ENCODE measurements at regions not wholly inside any gene's neighbourhood (a gene's known extent, or its start where the extent isn't known, plus 50 kb on each side); places are given as distances from the start of the nearest gene placed in this dataset.
"Not testable (repeated sequence)": the region's sequence is repeated elsewhere in the genome, so short reads cannot be mapped to it uniquely, and the experiment has no call there.

DNA sequence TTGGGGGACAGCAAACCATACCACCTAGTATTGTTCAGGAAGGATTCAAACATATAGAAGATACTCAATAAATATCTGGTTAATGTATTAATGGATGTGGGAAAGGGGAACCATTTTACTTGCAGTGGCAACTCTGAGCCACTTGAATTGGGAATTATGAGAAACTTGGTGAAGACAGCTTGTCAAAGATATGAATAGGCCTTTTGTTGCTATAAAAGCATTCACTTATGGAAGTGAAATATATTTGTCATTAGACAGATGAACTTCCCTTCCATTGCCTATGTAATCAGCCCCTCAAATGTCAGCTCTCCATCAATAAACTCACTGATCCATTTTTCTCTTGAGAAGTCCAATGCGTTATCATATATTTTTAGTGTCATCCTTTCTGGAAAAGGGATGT is 56.1 kb downstream of the GPR85 start:
- H3K27ac Mint-ChIP-seq, result no peak overlapping the region
- H3K4me3 Mint-ChIP-seq, result no peak overlapping the region
- no peaks in the 10 kb centered on the region for H3K9me3 Mint-ChIP-seq
- no peaks in the 10 kb centered on the region for H3K4me1 Mint-ChIP-seq
- ATAC-seq (ENCODE audit: low read depth), result no peak
- no peak for DNase-seq (ENCODE audit: low spot score in 2 of 2)
- H3K36me3 Mint-ChIP-seq, result no peaks in the 10 kb centered on the region
- H3K27me3 Mint-ChIP-seq, result peaks cover 2% of the 10 kb centered on the region

DNA sequence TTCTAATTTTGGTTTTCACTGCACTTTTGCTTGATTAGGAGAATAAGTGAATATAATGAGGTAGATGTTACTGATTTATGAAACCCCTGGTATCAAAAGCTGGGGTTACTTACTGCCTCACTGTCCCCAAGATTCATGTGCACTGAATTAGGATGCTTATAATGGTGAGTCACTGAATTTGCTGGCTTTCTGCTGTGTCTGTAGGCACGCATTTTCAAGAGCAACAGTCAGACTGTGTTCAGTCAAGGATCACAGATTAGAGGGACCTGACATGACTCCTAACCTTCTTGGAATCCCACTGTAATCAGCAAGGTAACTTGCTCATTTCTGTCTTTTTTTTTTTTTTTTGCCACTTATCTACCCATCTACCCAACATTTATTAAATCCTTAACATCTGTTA is 59.7 kb downstream of the GPR85 start:
- DNase-seq (ENCODE audit: low spot score in 2 of 2) (no peak), ATAC-seq (ENCODE audit: low read depth) (no peak)
- Mint-ChIP-seq H3K4me3 (no peak overlapping the region), H3K4me1 (no peaks in the 10 kb centered on the region), H3K9me3 (peaks cover 2% of the 10 kb centered on the region), H3K36me3 (no peaks in the 10 kb centered on the region), H3K27me3 (peaks cover 2% of the 10 kb centered on the region), H3K27ac (no peak overlapping the region)

DNA sequence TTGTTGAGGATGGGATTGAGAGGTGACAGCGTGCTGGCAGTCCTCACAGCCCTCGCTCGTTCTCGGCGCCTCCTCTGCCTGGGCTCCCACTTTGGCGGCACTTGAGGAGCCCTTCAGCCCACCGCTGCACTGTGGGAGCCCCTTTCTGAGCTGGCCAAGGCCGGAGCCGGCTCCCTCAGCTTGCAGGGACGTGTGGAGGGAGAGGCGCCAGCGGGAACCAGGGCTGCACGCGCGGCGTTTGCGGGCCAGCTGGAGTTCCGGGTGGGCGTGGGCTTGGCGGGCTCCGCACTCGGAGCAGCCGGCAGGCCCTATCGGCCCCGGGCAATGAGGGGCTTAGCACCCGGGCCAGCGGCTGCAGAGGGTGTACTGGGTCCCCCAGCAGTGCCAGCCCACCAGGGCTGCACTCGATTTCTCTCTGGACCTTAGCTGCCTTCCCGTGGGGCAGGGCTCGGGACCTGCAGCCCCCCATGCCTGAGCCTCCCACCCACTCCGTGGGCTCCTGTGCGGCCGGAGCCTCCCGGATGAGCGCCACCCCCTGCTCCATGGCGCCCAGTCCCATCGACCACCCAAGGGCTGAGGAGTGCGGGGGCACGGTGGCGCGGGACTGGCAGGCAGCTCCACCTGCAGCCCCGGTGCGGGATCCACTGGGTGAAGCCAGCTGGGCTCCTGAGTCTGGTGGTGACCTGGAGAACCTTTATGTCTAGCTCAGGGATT is 69.3 kb downstream of the GPR85 start:
- H3K27me3 Mint-ChIP-seq; H3K4me3 Mint-ChIP-seq; H3K36me3 Mint-ChIP-seq; H3K27ac Mint-ChIP-seq; H3K4me1 Mint-ChIP-seq; ATAC-seq (ENCODE audit: low read depth); DNase-seq (ENCODE audit: low spot score in 2 of 2): not testable (repeated sequence)
- peaks cover 11% of the 10 kb centered on the region for H3K9me3 Mint-ChIP-seq

GRCh38 chr7:113015034-113015645 is 71.5 kb downstream of the GPR85 start:
- no peak for ATAC-seq (ENCODE audit: low read depth)
- Mint-ChIP-seq H3K4me1 (peaks cover under 1% of the 10 kb centered on the region), H3K4me3 (no peak overlapping the region), H3K36me3 (peaks cover 9% of the 10 kb centered on the region), H3K27ac (no peak overlapping the region), H3K27me3 (no peaks in the 10 kb centered on the region), H3K9me3 (peaks cover 8% of the 10 kb centered on the region)
- DNase-seq (ENCODE audit: low spot score in 2 of 2), result no peak

- no peaks in the 10 kb centered on the region for H3K4me1 Mint-ChIP-seq
- H3K27me3 Mint-ChIP-seq, result no peaks in the 10 kb centered on the region
- peaks cover 9% of the 10 kb centered on the region for H3K36me3 Mint-ChIP-seq
- H3K9me3 Mint-ChIP-seq, result peaks cover 8% of the 10 kb centered on the region
- no peak for DNase-seq (ENCODE audit: low spot score in 2 of 2)
- no peak overlapping the region for H3K27ac Mint-ChIP-seq
- ATAC-seq (ENCODE audit: low read depth), result no peak
- no peak overlapping the region for H3K4me3 Mint-ChIP-seq
These were observed 72.7 kb downstream of the GPR85 start for GRCh38 chr7:113013761-113014449.

GRCh38 chr7:113012862-113013261 is 73.8 kb downstream of the GPR85 start:
- DNase-seq (ENCODE audit: low spot score in 2 of 2); H3K9me3 Mint-ChIP-seq; H3K27me3 Mint-ChIP-seq; H3K36me3 Mint-ChIP-seq; ATAC-seq (ENCODE audit: low read depth); H3K4me1 Mint-ChIP-seq; H3K4me3 Mint-ChIP-seq: not testable (repeated sequence)
- H3K27ac Mint-ChIP-seq, result peak overlapping the region; percentile 1

- DNase-seq (ENCODE audit: low spot score in 2 of 2), result no peak
- H3K27ac Mint-ChIP-seq, result no peak overlapping the region
- peaks cover 10% of the 10 kb centered on the region for H3K9me3 Mint-ChIP-seq
- no peaks in the 10 kb centered on the region for H3K27me3 Mint-ChIP-seq
- no peak for ATAC-seq (ENCODE audit: low read depth)
- no peak overlapping the region for H3K4me3 Mint-ChIP-seq
- H3K4me1 Mint-ChIP-seq, result no peaks in the 10 kb centered on the region
- peaks cover 9% of the 10 kb centered on the region for H3K36me3 Mint-ChIP-seq
These were observed 76.2 kb downstream of the GPR85 start for GRCh38 chr7:113010377-113010776.

- Mint-ChIP-seq H3K36me3 (peaks cover 9% of the 10 kb centered on the region), H3K27me3 (no peaks in the 10 kb centered on the region), H3K4me1 (peaks cover 3% of the 10 kb centered on the region), H3K27ac (no peak overlapping the region), H3K4me3 (no peak overlapping the region), H3K9me3 (peaks cover 10% of the 10 kb centered on the region)
- DNase-seq (ENCODE audit: low spot score in 2 of 2), result no peak
- no peak for ATAC-seq (ENCODE audit: low read depth)
These were observed 77.9 kb downstream of the GPR85 start for GRCh38 chr7:113008755-113009154.

GRCh38 chr7:113004726-113005454 is 81.7 kb downstream of the GPR85 start:
- no peaks in the 10 kb centered on the region for H3K27me3 Mint-ChIP-seq
- no peaks in the 10 kb centered on the region for H3K36me3 Mint-ChIP-seq
- no peak overlapping the region for H3K4me3 Mint-ChIP-seq
- H3K4me1 Mint-ChIP-seq, result peaks cover 3% of the 10 kb centered on the region
- no peak overlapping the region for H3K27ac Mint-ChIP-seq
- no peak for DNase-seq (ENCODE audit: low spot score in 2 of 2)
- peaks cover 2% of the 10 kb centered on the region for H3K9me3 Mint-ChIP-seq
- ATAC-seq (ENCODE audit: low read depth), result no peak

GRCh38 chr7:113000316-113001020 is 86.2 kb downstream of the GPR85 start:
- no peak overlapping the region for H3K4me3 Mint-ChIP-seq
- H3K36me3 Mint-ChIP-seq, result no peaks in the 10 kb centered on the region
- H3K27ac Mint-ChIP-seq, result no peak overlapping the region
- DNase-seq (ENCODE audit: low spot score in 2 of 2), result no peak
- peaks cover 3% of the 10 kb centered on the region for H3K4me1 Mint-ChIP-seq
- ATAC-seq (ENCODE audit: low read depth), result no peak
- H3K9me3 Mint-ChIP-seq, result no peaks in the 10 kb centered on the region
- H3K27me3 Mint-ChIP-seq, result no peaks in the 10 kb centered on the region

DNA sequence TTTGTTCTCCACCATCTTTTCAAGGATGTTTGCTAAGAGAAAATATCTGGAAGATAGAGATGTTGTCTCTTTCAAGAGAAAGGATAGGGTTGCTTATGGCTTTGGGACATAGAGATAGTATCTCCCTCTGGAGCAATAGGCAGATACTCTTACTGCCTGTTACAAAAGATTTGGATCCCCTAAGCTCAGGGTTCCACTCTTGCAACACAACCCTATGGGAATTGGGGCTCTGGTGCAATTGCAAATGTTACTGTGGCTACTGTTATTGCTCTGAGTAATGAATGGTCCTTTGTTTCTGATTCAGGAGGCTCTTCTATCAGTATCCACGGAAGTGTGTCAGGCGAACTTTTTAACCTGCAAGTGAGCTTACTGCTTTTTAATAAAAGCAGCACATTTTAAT is 88.8 kb downstream of the GPR85 start:
- no peak for DNase-seq (ENCODE audit: low spot score in 2 of 2)
- Mint-ChIP-seq H3K4me1 (no peaks in the 10 kb centered on the region), H3K4me3 (no peak overlapping the region), H3K27me3 (no peaks in the 10 kb centered on the region), H3K36me3 (no peaks in the 10 kb centered on the region), H3K27ac (no peak overlapping the region), H3K9me3 (no peaks in the 10 kb centered on the region)
- no peak for ATAC-seq (ENCODE audit: low read depth)

- Mint-ChIP-seq H3K4me1 (no peaks in the 10 kb centered on the region), H3K9me3 (no peaks in the 10 kb centered on the region), H3K27ac (no peak overlapping the region), H3K4me3 (no peak overlapping the region), H3K36me3 (no peaks in the 10 kb centered on the region), H3K27me3 (no peaks in the 10 kb centered on the region)
- ATAC-seq (ENCODE audit: low read depth), result no peak
- DNase-seq (ENCODE audit: low spot score in 2 of 2), result no peak
These were observed 90.2 kb downstream of the GPR85 start for GRCh38 chr7:112996331-112996871.

DNA sequence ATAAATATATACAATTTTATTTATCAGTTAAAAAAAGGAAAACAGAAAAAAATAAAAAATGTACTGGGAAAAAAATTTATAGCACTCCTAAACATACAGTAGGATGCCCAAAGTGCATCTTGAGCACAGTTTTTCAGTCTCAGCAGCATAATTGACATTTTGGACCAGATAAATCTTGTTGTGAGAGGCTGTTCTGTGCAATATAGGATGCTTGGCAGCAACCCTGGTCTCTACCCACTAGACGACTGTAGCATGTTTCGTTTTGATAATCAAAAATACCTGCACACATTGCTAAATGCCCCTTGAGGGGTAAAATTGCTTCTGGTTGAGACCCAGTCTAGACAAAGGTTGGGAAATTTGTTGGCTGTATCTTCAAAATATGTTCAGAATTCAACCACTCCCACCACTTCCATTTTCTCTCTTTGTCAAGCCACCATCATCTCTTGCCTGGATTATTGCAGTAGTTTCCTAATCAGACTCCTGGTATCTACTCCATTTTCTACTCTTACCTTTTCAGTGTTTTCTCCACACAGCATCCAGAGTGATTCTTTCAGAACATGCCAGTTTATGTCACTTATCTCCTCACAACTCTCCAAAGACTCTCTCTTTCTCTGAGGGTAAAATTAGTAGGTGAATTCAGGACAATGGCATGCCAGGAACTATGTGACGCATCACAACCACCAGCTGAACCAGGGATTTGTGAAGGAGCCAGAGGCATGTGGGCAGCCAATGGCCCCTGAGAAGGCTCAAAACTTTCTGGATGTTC is 91.4 kb downstream of the GPR85 start:
- Mint-ChIP-seq H3K27me3 (no peaks in the 10 kb centered on the region), H3K36me3 (no peaks in the 10 kb centered on the region), H3K4me1 (peaks cover 3% of the 10 kb centered on the region), H3K27ac (no peak overlapping the region), H3K9me3 (no peaks in the 10 kb centered on the region), H3K4me3 (no peak overlapping the region)
- DNase-seq (ENCODE audit: low spot score in 2 of 2) (no peak), ATAC-seq (ENCODE audit: low read depth) (no peak)
